Inflammatory macrophage treated with lipopolysaccharide for 1 hour (primary cell): ENCODE measurements at regions not wholly inside any gene's neighbourhood (a gene's known extent, or its start where the extent isn't known, plus 50 kb on each side); places are given as distances from the start of the nearest gene placed in this dataset.
"Not testable (repeated sequence)": the region's sequence is repeated elsewhere in the genome, so short reads cannot be mapped to it uniquely, and the experiment has no call there.

ENCODE experiments used
- DNase-seq, 2 donors: peaks; one replicate each; pipeline ENCODE4 v3.0.0-alpha.2; 2020 to 2022

DNA sequence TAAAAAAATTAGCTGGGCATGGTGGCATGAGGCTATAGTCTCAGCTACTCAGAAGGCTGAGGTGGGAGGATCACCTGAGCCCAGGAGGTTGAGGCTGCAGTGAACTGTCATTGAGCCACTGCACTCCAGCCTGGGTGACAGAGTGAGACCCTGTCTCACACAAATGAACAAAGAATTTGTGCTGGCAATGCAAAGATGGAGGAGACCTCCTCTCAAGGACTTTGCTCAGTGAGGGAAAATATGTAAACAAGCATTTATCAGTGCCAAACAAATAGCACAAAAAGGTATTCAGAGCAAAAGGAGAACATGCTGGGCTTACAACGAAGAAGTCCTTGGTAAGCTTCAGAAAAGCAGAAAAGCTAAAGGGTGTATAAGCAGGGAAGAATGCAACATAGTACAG lies 113.1 kb upstream of the UMPS start:
- no peak for DNase-seq

DNA sequence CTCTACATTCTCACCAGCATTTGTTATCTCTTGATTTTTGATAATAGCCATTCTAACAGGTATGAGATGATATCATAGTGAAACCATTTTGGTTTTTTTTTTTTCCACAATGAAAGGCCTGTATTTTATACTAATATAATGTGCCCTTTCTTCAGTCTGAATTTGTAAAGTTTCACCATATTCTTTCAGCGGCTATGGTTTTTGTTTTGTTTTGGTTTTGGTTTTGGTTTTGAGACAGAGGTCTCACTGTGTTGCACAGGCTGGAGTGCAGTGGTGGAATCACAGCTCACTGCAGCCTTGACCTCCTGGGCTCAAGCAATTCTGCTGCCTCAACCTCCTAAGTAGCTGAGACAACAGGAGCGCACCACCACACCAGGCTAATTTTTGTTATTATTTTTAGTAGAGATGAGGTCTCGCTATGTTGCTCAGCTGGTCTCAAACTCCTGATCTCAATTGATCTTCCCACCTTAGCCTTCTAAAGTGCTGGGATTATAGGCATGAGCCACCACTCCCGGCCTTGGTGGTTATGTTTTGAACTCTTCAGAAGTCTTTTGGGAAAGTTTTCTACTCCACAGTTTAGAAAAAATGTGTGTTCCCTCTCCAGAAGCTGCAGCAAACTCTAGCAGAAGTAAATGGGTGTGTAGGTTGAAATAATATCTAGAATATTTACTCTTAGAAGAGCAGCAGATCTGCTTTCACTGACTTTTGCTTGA lies 110.2 kb upstream of the UMPS start:
- peak; percentile 38 to 44 for DNase-seq

DNA sequence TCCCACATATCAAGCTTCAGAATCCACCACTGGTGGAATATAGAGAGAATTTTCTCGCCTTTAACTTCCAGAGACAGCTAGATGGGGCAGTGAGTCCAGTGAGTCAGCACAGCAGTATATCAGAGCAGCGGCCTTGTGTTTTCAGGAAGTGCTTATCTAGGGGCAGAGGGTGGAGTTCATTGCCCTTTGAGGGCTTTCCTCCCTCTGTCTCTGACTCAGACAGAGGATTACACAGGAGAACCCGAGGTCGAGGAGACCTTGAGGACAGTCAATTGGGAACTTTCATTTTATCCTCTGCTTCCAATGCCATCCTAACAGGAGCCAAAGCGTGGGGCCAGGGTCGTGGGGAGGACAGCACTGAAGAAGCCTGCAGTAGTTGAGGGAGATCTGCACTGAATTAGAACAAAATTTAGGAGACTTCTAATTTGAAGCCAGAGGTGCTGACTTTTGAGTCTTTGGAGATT lies 109.6 kb upstream of the UMPS start:
- peak; percentile 82 to 93 for DNase-seq

DNA sequence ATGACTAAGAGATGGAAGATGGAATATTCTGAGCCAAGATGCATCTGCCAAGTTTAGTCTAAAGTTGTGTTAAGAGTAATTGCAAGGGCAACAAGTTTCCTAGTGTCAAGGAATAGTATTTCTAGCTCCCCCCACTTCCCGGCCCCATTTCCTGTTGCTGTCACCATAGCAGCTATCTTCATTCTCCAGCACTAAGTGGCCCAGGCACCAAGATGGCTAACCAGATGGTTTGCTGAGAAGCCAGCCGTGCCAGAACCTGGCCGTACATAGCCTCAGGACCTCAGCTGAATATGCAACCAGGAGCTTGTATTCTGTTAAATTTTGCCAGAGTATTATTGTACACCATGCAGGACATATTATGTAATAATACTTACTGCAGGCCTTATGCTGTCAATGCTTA lies 108.8 kb upstream of the UMPS start:
- DNase-seq = no peak

DNA sequence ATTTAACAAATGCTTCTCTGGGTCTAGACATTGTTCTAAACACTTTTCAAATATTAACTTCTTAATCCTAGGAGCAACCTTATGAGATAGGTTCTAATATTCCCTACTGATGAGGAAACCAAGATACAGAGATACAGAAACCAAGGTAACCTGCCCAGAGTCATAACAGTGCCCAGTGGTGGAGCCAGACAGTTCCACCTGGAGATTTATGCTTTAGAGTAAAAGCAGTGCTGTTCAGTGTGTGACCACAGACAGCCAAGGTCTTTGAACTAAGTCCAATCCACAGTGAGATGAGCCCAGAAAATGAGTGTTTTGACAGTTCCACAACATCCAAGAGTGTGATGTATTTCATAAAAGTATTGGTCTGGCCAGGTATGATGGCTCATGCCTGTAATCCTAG lies 105.2 kb upstream of the UMPS start:
- no peak for DNase-seq

DNA sequence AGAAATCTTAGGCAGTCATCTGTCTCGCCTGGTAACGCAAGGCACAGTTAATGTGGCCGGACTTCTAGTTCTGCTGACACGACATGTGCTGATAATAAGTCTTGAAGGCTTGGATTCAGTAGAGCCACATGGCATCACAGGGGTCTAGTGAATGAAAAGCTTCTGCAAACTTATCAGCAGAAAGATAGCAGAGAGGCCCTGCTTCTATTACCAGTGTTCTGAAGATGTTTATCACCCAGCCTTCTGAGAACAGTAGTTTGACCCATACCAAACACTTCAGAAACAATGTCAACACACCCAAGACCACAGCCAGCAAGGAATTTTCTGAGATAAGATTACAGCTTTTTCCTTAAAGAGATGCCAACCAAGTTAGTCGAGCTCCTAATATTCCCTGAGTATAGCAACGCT lies 102.7 kb upstream of the UMPS start:
- no peak for DNase-seq

DNA sequence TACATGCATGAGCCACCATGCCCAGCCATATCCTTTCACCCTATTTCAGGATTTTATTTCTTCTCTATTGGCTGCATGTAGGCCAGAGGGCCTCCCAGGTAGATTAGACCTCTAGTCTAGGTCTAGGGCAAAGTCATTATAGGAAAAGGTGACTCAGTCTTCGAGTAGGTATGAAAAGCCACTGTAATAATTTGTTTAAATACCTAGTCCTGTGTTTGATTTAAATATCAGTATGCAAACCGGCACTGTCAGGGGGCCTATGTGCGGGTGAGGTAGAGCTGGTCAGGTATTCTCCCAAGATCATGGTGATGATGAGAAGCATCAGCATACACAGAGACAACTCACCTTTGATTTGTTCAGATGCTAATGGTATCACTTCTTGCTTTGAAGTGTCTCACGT lies 101.4 kb upstream of the UMPS start:
- DNase-seq = no peak

DNA sequence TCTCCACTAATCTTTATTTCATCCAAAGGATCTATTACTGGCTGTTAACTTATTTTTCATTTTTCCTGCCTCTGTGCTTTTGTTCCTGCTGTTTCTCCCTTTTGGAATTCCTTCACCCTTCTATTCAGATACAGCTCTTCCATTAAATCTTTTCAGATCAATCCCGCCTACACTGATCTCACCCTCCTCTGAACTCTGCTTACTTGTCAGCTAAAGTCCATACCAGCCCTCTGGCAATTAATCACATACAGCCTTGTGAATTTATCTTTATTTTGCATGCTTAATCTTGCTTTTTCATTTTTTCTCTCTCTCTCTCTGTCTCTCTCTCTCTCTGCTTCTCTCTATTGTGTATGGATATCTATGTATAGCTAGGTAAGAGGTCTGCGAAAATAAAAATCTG lies 100.8 kb upstream of the UMPS start:
- DNase-seq = no peak

DNA sequence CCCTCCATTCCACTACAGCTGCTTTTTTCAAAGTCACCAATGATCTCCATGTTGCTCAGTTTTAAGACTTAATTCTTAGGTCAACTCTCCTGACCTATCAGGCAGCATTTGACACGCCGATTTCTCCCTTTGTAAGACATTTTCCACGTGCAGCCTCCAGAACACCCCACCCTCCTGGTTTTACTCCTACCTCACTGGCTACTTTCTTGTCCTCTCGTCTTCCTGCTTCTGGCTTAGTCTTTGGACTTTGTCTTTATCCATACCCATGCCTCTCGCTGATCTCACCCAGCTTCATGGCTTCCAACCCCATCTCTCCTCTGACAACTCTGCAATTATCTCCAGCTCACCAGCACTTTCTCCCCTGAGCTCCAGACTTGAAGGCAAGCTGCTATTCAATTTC lies 99.3 kb upstream of the UMPS start:
- no peak for DNase-seq

DNA sequence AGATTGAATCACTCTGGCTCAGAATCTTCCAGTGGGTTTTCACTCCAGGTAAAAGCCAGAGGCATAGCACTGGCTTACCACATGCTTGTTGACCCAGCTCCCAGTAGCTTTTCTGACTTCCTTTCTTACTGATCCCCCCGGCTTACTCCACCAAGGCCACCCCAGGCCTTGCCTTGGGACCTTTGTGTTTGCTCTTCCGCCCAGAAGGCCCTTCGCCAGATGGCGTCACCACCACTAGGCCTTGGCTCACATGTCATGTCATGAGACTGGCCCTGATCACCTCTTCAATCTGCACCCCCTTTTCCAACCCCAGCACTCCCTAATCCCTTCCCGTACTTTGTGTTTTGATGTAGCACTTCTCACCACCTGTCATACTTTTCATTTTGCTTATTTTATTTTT lies 98.5 kb upstream of the UMPS start:
- DNase-seq = no peak

DNA sequence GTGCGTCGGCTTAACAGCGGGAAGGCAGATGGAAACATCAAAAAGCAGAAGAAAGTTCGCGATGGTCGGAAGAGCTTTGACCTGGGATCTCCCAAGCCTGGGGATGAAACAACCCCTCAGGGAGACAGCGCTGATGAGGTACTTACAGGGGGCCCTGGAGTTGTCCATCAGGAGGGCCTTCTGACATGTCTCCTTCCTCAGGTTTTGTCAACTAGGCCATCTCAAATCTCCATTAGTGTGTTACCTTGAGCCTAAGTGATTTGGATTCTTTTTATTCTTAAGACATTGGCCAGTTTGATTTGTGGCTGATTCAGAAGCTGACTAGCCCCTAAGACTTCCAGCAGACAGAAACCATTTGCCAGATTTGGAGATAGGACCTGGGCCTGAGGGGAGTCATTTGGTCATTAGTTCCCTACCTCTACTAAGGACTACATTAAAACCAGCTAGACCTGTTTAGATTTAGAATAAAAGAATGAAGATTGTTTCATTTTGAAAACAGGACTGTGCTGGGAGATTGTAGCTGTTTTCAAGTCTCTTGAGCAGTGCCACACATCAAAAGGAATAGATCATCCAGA lies 97.6 kb upstream of the UMPS start:
- no peak for DNase-seq

DNA sequence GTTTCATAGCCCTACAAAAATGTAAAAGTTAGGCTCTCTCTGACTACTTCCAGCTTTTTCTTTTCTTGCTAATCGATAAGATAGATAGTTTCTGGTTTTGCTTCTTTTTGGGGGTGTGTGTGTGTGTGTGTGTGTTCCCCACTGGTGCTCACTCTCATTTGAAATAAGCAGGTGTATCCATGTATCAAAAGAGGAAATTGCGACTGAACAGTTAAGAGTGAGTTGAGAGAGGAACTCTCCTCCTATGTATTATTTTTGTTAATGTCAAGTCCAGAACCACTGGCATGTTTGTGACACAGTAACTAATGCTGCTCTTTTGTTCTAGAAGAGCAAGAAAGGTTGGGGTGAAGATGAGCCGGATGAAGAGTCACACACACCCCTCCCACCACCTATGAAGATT lies 96.7 kb upstream of the UMPS start:
- no peak for DNase-seq

DNA sequence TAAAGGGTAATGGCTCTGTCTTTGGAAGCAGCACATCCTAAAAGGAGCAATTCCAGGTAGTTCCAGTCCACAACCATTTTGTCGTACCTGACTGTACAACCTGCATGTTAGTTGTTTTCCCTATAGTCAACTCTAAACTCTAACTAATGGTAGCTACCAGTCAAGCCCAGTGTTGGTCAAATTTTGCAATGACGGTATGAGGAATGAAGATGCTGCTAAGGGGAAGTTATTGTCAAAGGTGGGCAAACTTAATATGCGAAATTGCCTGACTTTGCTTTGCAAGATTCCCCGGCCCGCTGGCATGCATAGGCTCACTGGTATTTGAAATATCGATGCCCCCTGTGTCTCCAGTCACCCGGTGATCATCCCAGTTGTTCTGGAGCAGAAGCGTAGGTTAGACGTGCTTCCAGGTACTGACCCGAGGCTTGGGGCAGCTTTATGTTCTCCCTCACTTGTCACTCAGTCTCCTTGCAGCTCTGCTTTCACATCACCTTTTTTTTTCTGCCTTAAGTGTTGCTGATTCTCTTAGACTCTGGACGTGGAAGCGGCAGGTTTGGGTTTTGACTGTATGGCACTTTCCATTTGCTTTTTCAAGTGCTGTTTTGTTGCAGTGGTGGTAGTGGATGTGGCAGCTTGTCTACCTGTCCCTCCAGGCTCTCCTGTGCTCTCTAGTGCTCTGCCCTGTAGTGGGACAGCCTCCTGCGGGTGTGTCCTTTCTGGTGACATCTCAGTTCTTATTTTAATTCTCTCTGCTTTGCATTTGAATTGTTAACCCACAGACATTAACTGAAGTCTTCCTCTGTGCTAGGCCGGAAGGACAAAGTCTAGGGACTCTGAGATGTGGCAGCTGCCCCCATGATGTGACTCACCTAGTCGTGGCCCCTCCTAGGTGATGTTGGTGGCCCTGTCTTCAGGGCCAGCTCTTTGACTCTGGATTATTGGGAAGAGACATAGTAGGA lies 95.8 kb upstream of the UMPS start:
- no peak for DNase-seq

DNA sequence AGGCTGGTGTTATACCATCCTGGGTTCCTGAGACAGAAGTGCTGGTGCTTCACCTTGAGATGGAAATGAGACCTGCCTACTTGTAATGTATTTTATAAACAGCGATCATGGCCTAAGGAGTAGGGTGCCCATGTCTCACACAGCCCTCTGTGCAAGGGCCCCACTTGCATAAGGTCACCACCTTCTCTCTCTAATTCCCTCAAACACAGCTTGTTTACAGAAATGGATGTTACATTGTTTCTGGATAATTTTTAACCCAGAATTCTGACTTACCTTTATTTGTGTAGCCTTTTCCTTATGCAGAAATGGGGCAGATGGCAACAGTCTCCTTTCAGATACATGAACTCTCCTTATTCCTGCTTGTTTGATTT lies 95.1 kb upstream of the UMPS start:
- no peak for DNase-seq

DNA sequence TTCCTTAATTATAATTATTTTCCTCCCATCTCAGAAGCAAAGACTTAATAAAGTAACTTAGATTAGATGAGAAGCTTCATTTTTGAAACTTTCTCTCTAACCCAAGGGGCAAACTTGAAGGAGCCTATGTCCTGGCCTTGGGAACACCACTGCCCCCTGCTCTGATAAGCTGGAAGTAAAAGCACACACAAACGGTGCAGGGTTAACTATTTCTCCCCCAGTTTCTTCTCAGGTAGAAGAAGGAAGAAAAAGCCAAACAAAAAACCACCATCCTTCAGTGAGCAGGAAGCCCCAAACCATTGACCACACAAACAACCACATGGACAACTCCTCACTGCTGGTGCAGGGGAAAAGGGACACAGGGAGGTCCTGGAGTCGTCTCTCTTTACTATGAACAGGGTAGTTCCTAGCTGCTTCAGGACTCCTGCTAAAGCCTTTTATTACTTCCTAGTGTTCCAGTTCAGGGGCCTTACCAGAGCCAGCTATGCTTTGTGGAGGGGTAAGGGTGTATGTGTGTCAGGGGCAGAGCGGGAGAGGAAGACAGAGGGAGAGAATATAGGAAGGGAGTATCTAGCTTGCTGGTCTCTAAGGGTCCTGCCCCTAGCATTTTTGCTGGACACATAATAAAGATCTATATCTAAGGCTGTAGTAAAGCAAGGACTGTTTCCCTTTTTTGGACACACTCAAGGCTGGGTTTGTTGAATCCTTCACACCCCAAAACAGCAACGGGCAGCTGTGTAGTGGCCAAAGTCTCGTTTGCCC lies 94.0 kb upstream of the UMPS start:
- DNase-seq = no peak

DNA sequence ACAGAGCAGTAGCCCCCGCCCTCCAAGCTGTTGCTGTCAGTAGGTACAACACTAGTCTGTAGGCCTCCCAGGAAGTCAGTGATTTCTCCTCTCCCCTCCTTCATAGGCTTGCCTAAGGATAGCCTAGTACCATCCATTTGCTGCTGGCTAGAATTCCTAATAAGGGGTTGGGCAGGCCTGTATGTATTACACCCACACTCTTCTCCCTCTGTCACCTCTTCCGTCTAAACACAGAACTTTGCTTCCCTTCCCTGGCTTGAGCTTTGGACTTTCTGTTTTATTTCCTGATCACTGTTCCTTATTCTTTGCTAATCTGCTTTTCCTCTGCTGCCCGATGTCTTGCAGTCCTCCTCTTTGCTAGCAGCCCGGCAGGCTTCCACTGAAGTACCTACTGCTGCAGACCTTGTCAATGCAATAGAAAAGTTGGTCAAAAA lies 93.4 kb upstream of the UMPS start:
- peak; percentile 20 to 43 for DNase-seq

DNA sequence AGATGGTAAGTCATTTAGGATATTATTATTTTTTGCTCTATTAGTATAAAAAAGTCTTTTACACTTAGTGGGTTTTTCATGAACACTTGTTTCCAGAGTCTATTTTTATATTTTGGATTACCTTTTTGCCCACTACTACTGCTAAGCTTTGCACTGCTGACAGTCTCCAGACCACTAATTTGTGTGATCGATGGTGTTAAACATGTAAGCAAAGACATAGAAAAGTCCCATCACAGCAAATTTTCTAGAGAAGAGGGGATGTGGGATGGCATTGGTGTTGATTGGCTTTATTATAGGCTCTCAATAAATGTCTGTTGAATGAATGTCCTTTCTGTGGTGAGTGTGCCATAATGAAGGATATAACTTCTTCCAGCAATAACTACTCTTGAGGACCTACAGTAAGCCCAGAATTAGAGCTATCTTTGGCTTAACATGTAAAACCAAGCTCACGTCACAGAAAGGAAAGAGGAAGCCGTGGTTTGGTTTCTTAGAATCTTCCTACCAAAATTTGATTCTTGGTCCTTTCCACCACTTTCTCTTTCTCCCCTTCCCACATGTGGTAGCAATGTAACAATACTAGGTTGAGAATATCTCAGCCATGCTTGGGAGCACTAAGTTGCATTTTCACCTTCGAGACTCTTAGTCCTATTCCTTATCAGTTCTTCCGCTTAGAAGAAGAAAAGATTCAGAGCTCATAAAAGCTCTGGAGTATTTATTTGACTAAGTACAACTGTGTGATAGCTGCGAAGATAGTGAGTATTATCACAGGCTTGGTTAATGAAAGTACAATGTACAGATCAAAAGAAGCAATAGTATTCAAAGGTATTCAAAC lies 90.6 kb upstream of the UMPS start:
- peak; percentile 30 to 69 for DNase-seq

DNA sequence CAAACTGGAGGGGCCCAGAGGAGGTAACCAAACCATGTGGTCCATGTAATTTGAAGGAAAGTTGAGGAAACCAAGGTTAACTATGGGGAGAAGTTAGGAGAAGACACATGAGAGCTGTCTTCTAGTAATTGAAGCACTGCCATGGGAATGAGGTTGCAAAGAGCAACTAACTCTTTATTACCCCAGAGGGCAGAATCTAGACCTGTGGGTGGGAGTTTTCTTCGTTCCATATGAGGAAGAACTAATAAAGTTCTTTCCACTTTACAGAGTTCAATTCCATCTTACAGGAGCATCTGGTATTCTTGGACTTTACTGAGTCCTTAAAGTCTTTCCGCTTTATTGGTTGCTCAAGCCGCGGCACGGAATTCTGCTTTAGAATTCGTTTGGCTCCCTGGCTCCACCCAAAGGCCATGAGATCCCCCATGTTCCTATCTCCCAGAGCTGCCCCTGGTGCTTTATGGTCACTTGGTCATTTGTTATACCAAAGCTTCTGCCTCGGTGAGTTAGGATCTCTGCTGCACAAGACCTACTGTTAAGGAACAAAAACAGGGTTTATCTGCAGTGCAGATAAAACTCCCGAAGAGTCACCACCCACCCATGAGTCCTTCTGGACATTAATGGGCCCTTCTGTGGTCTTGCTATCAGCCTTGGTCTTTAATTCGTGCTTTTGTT lies 89.5 kb upstream of the UMPS start:
- DNase-seq = no peak

DNA sequence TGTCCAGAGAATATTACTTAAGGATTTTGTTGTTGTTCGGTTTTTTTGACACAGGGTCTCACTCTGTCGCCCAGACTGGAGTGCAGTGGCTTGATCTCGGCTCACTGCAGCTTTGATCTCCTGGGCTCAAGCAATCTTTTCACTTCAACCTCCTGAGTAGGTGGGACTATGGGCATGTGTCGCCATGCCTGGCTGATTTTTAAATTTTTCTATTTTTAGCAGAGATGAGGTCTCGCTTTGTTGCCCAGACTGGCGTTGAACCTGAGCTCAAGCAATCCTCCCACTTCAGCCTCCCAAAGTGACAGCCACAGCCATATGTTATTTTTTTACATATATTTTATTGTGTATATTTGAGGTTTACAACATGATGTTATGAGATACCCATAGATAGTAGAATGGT lies 86.8 kb upstream of the UMPS start:
- DNase-seq = no peak

DNA sequence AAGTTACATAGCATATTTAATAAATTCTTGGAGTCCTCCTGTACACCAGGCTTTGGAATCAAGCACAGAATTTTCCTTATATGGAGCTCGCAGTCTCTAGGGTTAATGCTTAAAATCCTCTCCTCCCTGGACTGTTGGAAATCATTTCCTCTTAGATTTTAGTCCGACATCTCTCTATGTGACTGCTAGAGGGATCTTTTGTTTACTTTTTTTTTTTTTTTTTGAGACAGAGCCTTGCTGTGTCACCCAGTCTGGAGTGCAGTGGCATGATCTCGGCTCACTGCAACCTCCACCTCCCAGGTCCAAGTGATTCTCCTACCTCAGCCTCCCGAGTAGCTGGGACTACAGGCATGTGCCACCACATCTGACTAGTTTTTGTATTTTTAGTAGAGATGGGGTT lies 84.1 kb upstream of the UMPS start:
- not testable (repeated sequence) for DNase-seq

DNA sequence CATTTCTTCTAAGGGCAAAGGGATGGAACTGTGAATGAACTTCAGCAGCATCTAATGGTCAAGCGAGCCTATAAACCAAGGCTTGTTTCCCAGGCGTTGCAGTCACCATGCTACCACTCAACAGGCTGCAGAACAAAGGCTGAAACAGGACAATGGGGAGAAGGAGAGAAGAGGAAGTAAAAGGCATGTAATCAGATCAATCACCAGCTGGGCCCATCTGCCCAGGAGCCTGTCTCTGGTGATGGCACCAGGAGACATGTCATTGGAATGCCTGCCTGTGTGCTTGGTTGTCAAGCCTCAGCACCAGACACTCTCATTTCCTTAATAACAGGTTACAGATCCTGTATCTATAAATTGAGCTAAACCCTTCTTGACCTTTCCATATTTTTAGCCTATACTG lies 81.7 kb upstream of the UMPS start:
- no peak for DNase-seq

DNA sequence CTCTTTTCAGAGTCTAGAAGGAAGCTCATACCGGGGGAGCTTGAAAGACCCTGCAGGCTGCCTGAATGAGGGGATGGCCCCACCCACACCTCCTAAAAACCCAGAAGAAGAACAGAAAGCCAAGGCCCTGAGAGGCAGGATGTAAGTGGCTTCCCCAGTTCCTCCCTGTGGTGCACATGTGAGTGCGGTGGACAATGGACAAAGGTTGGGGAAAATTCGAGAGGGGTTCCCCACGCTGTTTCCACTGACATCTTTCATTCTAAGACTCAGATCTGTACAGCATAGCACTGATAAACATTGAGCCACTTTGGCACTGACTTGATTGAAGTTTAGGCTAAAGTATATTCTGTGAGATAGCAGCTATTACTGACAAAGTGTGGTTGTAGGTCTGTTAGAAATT lies 79.5 kb upstream of the UMPS start:
- peak; percentile 42 to 46 for DNase-seq
